ENCODE measurements at regions not wholly inside any gene's neighbourhood (a gene's known extent, or its start where the extent isn't known, plus 50 kb on each side); places are given as distances from the start of the nearest gene placed in this dataset.

GRCh38 chr17:73990290-73990689, 213.2 kb upstream of the RPL38 start:
- Mint-ChIP-seq H3K27ac (no peak overlapping the region), H3K9me3 (no peaks in the 10 kb centered on the region), H3K27me3 (ENCODE audit: low read depth) (no peaks in the 10 kb centered on the region), H3K4me3 (no peak overlapping the region), H3K4me1 (peaks cover 8% of the 10 kb centered on the region), H3K36me3 (no peaks in the 10 kb centered on the region)
- ChIA-PET CTCF (interaction anchor here (1.3 to 1.4 kb wide), 2 partner anchors 8 to 34 kb away, joined by 3 to 6 read pairs; no protein-coding TSS in a partner anchor), POLR2A (no interaction called here)
- ATAC-seq (no peak), DNase-seq (ENCODE audit: low spot score) (no peak)
- TF ChIP-seq NFYB (CRISPR knock-in tag; conservative IDR thresholded peaks at IDR 0.05; ENCODE audit: low read depth), result no peak
- TF ChIP-seq ELF4 (CRISPR knock-in tag; IDR thresholded peaks at IDR 0.05; ENCODE audit: low read depth), result no peak
- TF ChIP-seq ESRRA (CRISPR knock-in tag; IDR thresholded peaks at IDR 0.05; ENCODE audit: borderline replicate concordance), result no peak
- no peak for TF ChIP-seq PRRX2 (CRISPR knock-in tag; IDR thresholded peaks at IDR 0.05)
- TF ChIP-seq CTCF (IDR thresholded peaks at IDR 0.05), result no peak

GRCh38 chr17:73991260-73991659, 212.2 kb upstream of the RPL38 start:
- Mint-ChIP-seq H3K36me3 (no peaks in the 10 kb centered on the region), H3K4me3 (no peak overlapping the region), H3K4me1 (peaks cover 8% of the 10 kb centered on the region), H3K27ac (no peak overlapping the region), H3K9me3 (no peaks in the 10 kb centered on the region), H3K27me3 (ENCODE audit: low read depth) (no peaks in the 10 kb centered on the region)
- DNase-seq (ENCODE audit: low spot score), result no peak
- POLR2A ChIA-PET, result no interaction called here
- TF ChIP-seq ZNF396 (CRISPR knock-in tag; IDR thresholded peaks at IDR 0.05; ENCODE audit: borderline replicate concordance) (no peak), NFE2L1 (CRISPR knock-in tag; IDR thresholded peaks at IDR 0.05) (no peak), IRF1 (CRISPR knock-in tag; IDR thresholded peaks at IDR 0.05) (no peak), CBFB (CRISPR knock-in tag; IDR thresholded peaks at IDR 0.05; ENCODE audit: low read depth) (no peak), MLX (CRISPR knock-in tag; IDR thresholded peaks at IDR 0.05) (no peak), HMGXB4 (CRISPR knock-in tag; IDR thresholded peaks at IDR 0.05) (no peak), KAT7 (CRISPR knock-in tag; IDR thresholded peaks at IDR 0.05; ENCODE audit: borderline replicate concordance) (no peak), PRDM15 (CRISPR knock-in tag; IDR thresholded peaks at IDR 0.05) (no peak), ZNF512 (CRISPR knock-in tag; IDR thresholded peaks at IDR 0.05; ENCODE audit: borderline replicate concordance) (no peak), MXD4 (CRISPR knock-in tag; IDR thresholded peaks at IDR 0.05; ENCODE audit: borderline replicate concordance) (no peak)
- ATAC-seq, result peak; percentile 57
- CTCF ChIA-PET, result interaction anchor here (0.8 kb wide), 1 partner anchor 345 kb away, joined by 3 read pairs; no protein-coding TSS in a partner anchor
